PC-9 (cell line): ENCODE measurements at regions not wholly inside any gene's neighbourhood (a gene's known extent, or its start where the extent isn't known, plus 50 kb on each side); places are given as distances from the start of the nearest gene placed in this dataset.

Experiments used
- EZH2 ChIP-seq: fragments of 200-600 bp; sonication (generic); IDR thresholded peaks from 2 replicates; pipeline ENCODE4 v1.8.0; 2017; ENCODE audit warnings: antibody characterized with exemption, low read depth
- TF ChIP-seq, protein P1 (sequence below): fragments of 200-600 bp; sonication (generic); conservative IDR thresholded peaks from 2 replicates; pipeline ENCODE4 v1.6.1; 2017; ENCODE audit warnings: mixed run types, antibody characterized with exemption, mild to moderate bottlenecking, moderate library complexity

GRCh38 chrX:1853916-1854315, 239.1 kb downstream of the ASMT start:
- no peak for TF ChIP-seq EZH2
- TF ChIP-seq, protein P1, sequence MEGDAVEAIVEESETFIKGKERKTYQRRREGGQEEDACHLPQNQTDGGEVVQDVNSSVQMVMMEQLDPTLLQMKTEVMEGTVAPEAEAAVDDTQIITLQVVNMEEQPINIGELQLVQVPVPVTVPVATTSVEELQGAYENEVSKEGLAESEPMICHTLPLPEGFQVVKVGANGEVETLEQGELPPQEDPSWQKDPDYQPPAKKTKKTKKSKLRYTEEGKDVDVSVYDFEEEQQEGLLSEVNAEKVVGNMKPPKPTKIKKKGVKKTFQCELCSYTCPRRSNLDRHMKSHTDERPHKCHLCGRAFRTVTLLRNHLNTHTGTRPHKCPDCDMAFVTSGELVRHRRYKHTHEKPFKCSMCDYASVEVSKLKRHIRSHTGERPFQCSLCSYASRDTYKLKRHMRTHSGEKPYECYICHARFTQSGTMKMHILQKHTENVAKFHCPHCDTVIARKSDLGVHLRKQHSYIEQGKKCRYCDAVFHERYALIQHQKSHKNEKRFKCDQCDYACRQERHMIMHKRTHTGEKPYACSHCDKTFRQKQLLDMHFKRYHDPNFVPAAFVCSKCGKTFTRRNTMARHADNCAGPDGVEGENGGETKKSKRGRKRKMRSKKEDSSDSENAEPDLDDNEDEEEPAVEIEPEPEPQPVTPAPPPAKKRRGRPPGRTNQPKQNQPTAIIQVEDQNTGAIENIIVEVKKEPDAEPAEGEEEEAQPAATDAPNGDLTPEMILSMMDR: no peak
